GM23338 (cell line): ENCODE measurements at regions not wholly inside any gene's neighbourhood (a gene's known extent, or its start where the extent isn't known, plus 50 kb on each side); places are given as distances from the start of the nearest gene placed in this dataset.

Experiments used
- ATAC-seq: fragments of 200-7000 bp; cut with Tn5 transposase; 3 replicates; pipeline ENCODE4 v1.9.1; 2020
- DNase-seq: peaks from one replicate; pipeline ENCODE4 v3.0.0-alpha.2; 2015; ENCODE audit warnings: low spot score
- H2AFZ ChIP-seq: fragments of 200-600 bp; sonication (generic); 2 replicates; pipeline ENCODE4 v1.8.0; 2016; ENCODE audit warnings: antibody characterized with exemption, mild to moderate bottlenecking, moderate library complexity
- H3F3A ChIP-seq: fragments of 200-600 bp; sonication (generic); replicated peaks from 2 replicates; pipeline ENCODE4 v1.8.0; 2017; ENCODE audit warnings: antibody characterized with exemption, mixed run types, low read depth
- H3K27ac ChIP-seq: fragments of 200-600 bp; sonication (generic); 2 replicates; pipeline ENCODE4 v1.6.1; 2016; ENCODE audit warnings: low read depth
- H3K27me3 ChIP-seq: fragments of 200-600 bp; sonication (generic); 2 replicates; pipeline ENCODE4 v1.8.0; 2016; ENCODE audit warnings: mild to moderate bottlenecking, mixed run types, moderate library complexity; ENCODE audit not compliant: insufficient read depth
- H3K36me3 ChIP-seq: fragments of 200-600 bp; sonication (generic); 2 replicates; pipeline ENCODE4 v1.8.0; 2016; ENCODE audit warnings: mild to moderate bottlenecking; ENCODE audit not compliant: insufficient read depth
- H3K4me1 ChIP-seq: fragments of 200-600 bp; sonication (generic); 2 replicates; pipeline ENCODE4 v1.8.0; 2016; ENCODE audit warnings: mild to moderate bottlenecking, moderate library complexity; ENCODE audit not compliant: insufficient read depth
- H3K4me2 ChIP-seq: fragments of 200-600 bp; sonication (generic); 2 replicates; pipeline ENCODE4 v1.7.1; 2017; ENCODE audit warnings: mixed run types
- H3K4me3 ChIP-seq: fragments of 200-600 bp; sonication (generic); 2 replicates; pipeline ENCODE4 v1.6.1; 2016; ENCODE audit warnings: mixed run types
- H3K79me2 ChIP-seq: fragments of 200-600 bp; sonication (generic); replicated peaks from 2 replicates; pipeline ENCODE4 v1.8.0; 2017; ENCODE audit warnings: mild to moderate bottlenecking; ENCODE audit not compliant: insufficient read depth
- H3K9me2 ChIP-seq: fragments of 200-600 bp; sonication (generic); 2 replicates; pipeline ENCODE4 v1.8.0; 2017; ENCODE audit not compliant: insufficient read depth
- H4K20me1 ChIP-seq: fragments of 200-600 bp; sonication (generic); replicated peaks from 2 replicates; pipeline ENCODE4 v1.8.0; 2017; ENCODE audit warnings: mild to moderate bottlenecking; ENCODE audit not compliant: insufficient read depth
- H3K27ac Mint-ChIP-seq: 2 replicates; pipeline ENCODE4 v1.8.0; 2020; ENCODE audit warnings: inconsistent platforms, mild to moderate bottlenecking, moderate library complexity, mixed read lengths
- H3K27me3 Mint-ChIP-seq: 3 replicates; pipeline ENCODE4 v1.8.0; 2022; ENCODE audit warnings: low read depth, mild to moderate bottlenecking, moderate library complexity, mixed read lengths, inconsistent platforms; ENCODE audit not compliant: insufficient read depth, poor library complexity
- H3K36me3 Mint-ChIP-seq: 3 replicates; pipeline ENCODE4 v1.8.0; 2021; ENCODE audit warnings: low read depth, mild to moderate bottlenecking, inconsistent platforms, moderate library complexity, mixed read lengths
- H3K4me1 Mint-ChIP-seq: 3 replicates; pipeline ENCODE4 v1.8.0; 2020; ENCODE audit warnings: mild to moderate bottlenecking, inconsistent platforms, mixed read lengths
- H3K4me3 Mint-ChIP-seq: 3 replicates; pipeline ENCODE4 v1.8.0; 2021; ENCODE audit warnings: moderate library complexity, mild to moderate bottlenecking, inconsistent platforms, mixed read lengths
- H3K9me3 Mint-ChIP-seq: 3 replicates; pipeline ENCODE4 v1.8.0; 2020; ENCODE audit warnings: moderate library complexity, mild to moderate bottlenecking, inconsistent platforms, mixed read lengths
- CREB1 ChIP-seq: fragments of 250-450 bp; sonication (Bioruptor Pico); IDR thresholded peaks from 2 replicates; pipeline ENCODE4 v1.5.0; 2020; ENCODE audit warnings: low read depth, mild to moderate bottlenecking, moderate library complexity
- ETS1 ChIP-seq: IDR thresholded peaks from 2 replicates; pipeline ENCODE4 v1.6.1; 2016; ENCODE audit warnings: antibody characterized with exemption
- EZH2 ChIP-seq: fragments of 200-600 bp; sonication (generic); IDR thresholded peaks from one replicate; pipeline ENCODE4 v1.8.0; 2017; ENCODE audit warnings: antibody characterized with exemption, mild to moderate bottlenecking, low read depth; ENCODE audit not compliant: unreplicated experiment
- EZH2phosphoT487 ChIP-seq: fragments of 200-600 bp; sonication (generic); IDR thresholded peaks from one replicate; pipeline ENCODE4 v1.8.1; 2018; ENCODE audit warnings: antibody characterized with exemption; ENCODE audit not compliant: unreplicated experiment
- JUNB ChIP-seq: IDR thresholded peaks from one replicate; pipeline ENCODE4 v1.6.1; 2016; ENCODE audit warnings: antibody characterized with exemption; ENCODE audit not compliant: unreplicated experiment
- NANOG ChIP-seq: IDR thresholded peaks from 2 replicates; pipeline ENCODE4 v1.6.1; 2016; ENCODE audit warnings: antibody characterized with exemption, borderline replicate concordance
- POLR2AphosphoS5 ChIP-seq: IDR thresholded peaks from 2 replicates; pipeline ENCODE4 v1.6.1; 2016; ENCODE audit warnings: antibody characterized with exemption, low read depth
- STAT1 ChIP-seq: IDR thresholded peaks from one replicate; pipeline ENCODE4 v1.6.1; 2016; ENCODE audit warnings: antibody characterized with exemption; ENCODE audit not compliant: unreplicated experiment
- ZNF114 ChIP-seq: fragments of 250-450 bp; sonication (Bioruptor Pico); IDR thresholded peaks from 2 replicates; pipeline ENCODE4 v1.5.0; 2020; ENCODE audit warnings: mild to moderate bottlenecking, moderate library complexity
- ZNF331 ChIP-seq: fragments of 250-450 bp; sonication (Bioruptor Pico); IDR thresholded peaks from 2 replicates; pipeline ENCODE4 v1.5.0; 2020; ENCODE audit warnings: low read depth, mild to moderate bottlenecking, moderate library complexity
- TF ChIP-seq, protein P1 (sequence below): fragments of 250-450 bp; sonication (Bioruptor Pico); IDR thresholded peaks from 2 replicates; pipeline ENCODE4 v1.5.0; 2020; ENCODE audit warnings: mild to moderate bottlenecking, moderate library complexity
- TF ChIP-seq, protein P2 (sequence below): IDR thresholded peaks from one replicate; pipeline ENCODE4 v1.6.1; 2018; ENCODE audit warnings: antibody characterized with exemption; ENCODE audit not compliant: unreplicated experiment
- TF ChIP-seq, protein P3 (sequence below), 2 experiments: fragments of 200-600 bp in 1 of 2; sonication (generic) in 1 of 2; conservative IDR thresholded peaks; 2 replicates each; pipeline versions ENCODE4 v1.5.1 to v1.6.1; 2016 to 2017; ENCODE audit warnings: antibody characterized with exemption in 2 of 2, low read depth in 2 of 2, mild to moderate bottlenecking in 2 of 2, moderate library complexity in 1 of 2

DNA sequence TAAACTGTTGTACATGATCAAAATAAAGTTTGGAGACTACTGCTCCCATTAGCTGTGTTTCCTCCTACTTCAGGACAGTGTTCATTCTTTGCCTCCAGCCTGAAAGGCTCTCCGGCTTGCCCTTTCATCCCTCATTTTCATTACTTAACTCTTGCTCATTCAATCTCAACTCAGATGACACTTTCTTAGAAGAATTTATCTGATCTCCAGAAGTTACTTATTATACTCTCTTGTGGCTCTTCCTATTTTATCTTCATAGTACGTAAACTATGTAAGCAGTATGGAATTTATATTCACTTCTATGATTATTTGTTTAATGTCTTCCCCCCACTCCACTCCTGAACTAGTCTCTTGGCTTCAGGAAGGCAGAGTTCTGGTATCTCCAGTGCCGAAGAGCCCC lies 1737.9 kb upstream of the C9orf72 start:
- H4K20me1 ChIP-seq = no peaks in the 10 kb centered on the region
- ATAC-seq = no peak
- H3K4me1 ChIP-seq = no peaks in the 10 kb centered on the region
- H3K9me2 ChIP-seq = no peaks in the 10 kb centered on the region
- no peaks in the 10 kb centered on the region for H3K79me2 ChIP-seq
- no peak overlapping the region for H3K27ac ChIP-seq
- no peak overlapping the region for H3K4me3 ChIP-seq
- no peak overlapping the region for H3K4me2 ChIP-seq
- Mint-ChIP-seq H3K9me3 (no peaks in the 10 kb centered on the region), H3K4me1 (no peaks in the 10 kb centered on the region), H3K27me3 (no peaks in the 10 kb centered on the region), H3K4me3 (no peak overlapping the region), H3K27ac (no peak overlapping the region), H3K36me3 (no peaks in the 10 kb centered on the region)
- H3K36me3 ChIP-seq = no peaks in the 10 kb centered on the region
- DNase-seq = no peak
- no peaks in the 10 kb centered on the region for H3K27me3 ChIP-seq
- no peak overlapping the region for H2AFZ ChIP-seq
- TF ChIP-seq JUNB (no peak), POLR2AphosphoS5 (no peak), NANOG (no peak), EZH2phosphoT487 (no peak), EZH2 (no peak), STAT1 (no peak), ZNF331 (CRISPR knock-in tag) (no peak), ZNF114 (CRISPR knock-in tag) (no peak), CREB1 (CRISPR knock-in tag) (no peak), ETS1 (no peak)
- TF ChIP-seq, protein P1, sequence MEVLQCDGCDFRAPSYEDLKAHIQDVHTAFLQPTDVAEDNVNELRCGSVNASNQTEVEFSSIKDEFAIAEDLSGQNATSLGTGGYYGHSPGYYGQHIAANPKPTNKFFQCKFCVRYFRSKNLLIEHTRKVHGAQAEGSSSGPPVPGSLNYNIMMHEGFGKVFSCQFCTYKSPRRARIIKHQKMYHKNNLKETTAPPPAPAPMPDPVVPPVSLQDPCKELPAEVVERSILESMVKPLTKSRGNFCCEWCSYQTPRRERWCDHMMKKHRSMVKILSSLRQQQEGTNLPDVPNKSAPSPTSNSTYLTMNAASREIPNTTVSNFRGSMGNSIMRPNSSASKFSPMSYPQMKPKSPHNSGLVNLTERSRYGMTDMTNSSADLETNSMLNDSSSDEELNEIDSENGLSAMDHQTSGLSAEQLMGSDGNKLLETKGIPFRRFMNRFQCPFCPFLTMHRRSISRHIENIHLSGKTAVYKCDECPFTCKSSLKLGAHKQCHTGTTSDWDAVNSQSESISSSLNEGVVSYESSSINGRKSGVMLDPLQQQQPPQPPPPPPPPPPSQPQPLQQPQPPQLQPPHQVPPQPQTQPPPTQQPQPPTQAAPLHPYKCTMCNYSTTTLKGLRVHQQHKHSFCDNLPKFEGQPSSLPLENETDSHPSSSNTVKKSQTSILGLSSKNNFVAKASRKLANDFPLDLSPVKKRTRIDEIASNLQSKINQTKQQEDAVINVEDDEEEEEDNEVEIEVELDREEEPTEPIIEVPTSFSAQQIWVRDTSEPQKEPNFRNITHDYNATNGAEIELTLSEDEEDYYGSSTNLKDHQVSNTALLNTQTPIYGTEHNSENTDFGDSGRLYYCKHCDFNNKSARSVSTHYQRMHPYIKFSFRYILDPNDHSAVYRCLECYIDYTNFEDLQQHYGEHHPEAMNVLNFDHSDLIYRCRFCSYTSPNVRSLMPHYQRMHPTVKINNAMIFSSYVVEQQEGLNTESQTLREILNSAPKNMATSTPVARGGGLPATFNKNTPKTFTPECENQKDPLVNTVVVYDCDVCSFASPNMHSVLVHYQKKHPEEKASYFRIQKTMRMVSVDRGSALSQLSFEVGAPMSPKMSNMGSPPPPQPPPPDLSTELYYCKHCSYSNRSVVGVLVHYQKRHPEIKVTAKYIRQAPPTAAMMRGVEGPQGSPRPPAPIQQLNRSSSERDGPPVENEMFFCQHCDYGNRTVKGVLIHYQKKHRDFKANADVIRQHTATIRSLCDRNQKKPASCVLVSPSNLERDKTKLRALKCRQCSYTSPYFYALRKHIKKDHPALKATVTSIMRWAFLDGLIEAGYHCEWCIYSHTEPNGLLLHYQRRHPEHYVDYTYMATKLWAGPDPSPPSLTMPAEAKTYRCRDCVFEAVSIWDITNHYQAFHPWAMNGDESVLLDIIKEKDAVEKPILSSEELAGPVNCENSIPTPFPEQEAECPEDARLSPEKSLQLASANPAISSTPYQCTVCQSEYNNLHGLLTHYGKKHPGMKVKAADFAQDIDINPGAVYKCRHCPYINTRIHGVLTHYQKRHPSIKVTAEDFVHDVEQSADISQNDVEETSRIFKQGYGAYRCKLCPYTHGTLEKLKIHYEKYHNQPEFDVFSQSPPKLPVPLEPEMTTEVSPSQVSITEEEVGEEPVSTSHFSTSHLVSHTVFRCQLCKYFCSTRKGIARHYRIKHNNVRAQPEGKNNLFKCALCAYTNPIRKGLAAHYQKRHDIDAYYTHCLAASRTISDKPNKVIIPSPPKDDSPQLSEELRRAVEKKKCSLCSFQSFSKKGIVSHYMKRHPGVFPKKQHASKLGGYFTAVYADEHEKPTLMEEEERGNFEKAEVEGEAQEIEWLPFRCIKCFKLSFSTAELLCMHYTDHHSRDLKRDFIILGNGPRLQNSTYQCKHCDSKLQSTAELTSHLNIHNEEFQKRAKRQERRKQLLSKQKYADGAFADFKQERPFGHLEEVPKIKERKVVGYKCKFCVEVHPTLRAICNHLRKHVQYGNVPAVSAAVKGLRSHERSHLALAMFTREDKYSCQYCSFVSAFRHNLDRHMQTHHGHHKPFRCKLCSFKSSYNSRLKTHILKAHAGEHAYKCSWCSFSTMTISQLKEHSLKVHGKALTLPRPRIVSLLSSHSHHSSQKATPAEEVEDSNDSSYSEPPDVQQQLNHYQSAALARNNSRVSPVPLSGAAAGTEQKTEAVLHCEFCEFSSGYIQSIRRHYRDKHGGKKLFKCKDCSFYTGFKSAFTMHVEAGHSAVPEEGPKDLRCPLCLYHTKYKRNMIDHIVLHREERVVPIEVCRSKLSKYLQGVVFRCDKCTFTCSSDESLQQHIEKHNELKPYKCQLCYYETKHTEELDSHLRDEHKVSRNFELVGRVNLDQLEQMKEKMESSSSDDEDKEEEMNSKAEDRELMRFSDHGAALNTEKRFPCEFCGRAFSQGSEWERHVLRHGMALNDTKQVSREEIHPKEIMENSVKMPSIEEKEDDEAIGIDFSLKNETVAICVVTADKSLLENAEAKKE (CRISPR knock-in tag) = no peak
- TF ChIP-seq, protein P2, sequence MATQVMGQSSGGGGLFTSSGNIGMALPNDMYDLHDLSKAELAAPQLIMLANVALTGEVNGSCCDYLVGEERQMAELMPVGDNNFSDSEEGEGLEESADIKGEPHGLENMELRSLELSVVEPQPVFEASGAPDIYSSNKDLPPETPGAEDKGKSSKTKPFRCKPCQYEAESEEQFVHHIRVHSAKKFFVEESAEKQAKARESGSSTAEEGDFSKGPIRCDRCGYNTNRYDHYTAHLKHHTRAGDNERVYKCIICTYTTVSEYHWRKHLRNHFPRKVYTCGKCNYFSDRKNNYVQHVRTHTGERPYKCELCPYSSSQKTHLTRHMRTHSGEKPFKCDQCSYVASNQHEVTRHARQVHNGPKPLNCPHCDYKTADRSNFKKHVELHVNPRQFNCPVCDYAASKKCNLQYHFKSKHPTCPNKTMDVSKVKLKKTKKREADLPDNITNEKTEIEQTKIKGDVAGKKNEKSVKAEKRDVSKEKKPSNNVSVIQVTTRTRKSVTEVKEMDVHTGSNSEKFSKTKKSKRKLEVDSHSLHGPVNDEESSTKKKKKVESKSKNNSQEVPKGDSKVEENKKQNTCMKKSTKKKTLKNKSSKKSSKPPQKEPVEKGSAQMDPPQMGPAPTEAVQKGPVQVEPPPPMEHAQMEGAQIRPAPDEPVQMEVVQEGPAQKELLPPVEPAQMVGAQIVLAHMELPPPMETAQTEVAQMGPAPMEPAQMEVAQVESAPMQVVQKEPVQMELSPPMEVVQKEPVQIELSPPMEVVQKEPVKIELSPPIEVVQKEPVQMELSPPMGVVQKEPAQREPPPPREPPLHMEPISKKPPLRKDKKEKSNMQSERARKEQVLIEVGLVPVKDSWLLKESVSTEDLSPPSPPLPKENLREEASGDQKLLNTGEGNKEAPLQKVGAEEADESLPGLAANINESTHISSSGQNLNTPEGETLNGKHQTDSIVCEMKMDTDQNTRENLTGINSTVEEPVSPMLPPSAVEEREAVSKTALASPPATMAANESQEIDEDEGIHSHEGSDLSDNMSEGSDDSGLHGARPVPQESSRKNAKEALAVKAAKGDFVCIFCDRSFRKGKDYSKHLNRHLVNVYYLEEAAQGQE = no peak
- TF ChIP-seq, protein P3, sequence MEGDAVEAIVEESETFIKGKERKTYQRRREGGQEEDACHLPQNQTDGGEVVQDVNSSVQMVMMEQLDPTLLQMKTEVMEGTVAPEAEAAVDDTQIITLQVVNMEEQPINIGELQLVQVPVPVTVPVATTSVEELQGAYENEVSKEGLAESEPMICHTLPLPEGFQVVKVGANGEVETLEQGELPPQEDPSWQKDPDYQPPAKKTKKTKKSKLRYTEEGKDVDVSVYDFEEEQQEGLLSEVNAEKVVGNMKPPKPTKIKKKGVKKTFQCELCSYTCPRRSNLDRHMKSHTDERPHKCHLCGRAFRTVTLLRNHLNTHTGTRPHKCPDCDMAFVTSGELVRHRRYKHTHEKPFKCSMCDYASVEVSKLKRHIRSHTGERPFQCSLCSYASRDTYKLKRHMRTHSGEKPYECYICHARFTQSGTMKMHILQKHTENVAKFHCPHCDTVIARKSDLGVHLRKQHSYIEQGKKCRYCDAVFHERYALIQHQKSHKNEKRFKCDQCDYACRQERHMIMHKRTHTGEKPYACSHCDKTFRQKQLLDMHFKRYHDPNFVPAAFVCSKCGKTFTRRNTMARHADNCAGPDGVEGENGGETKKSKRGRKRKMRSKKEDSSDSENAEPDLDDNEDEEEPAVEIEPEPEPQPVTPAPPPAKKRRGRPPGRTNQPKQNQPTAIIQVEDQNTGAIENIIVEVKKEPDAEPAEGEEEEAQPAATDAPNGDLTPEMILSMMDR (conservative IDR thresholded peaks at IDR 0.05; ENCODE audit: low read depth in 2 of 2) = no peak
- no peaks in the 10 kb centered on the region for H3F3A ChIP-seq
